AG04450 (cell line): ENCODE measurements at regions not wholly inside any gene's neighbourhood (a gene's known extent, or its start where the extent isn't known, plus 50 kb on each side); places are given as distances from the start of the nearest gene placed in this dataset.

Experiments used
- CTCF ChIA-PET: fragments of 300-600, 350-600 bp; formaldehyde crosslinking; extraction: SDS; loops from one replicate; lab custom pipeline; 2022; ENCODE audit warnings: antibody characterized with exemption, inconsistent platforms; lab: Charles Lee
- POLR2A ChIA-PET: fragments of 350-600 bp; formaldehyde crosslinking; extraction: SDS; loops from one replicate; lab custom pipeline; 2021; ENCODE audit warnings: antibody characterized with exemption, inconsistent platforms; lab: Yijun Ruan, JAX
- DNase-seq: peaks from one replicate; pipeline ENCODE4 v3.0.0-alpha.2; 2011; ENCODE audit warnings: low read depth, low spot score
- H3K27ac ChIP-seq: one replicate; pipeline ENCODE4 v1.5.1; 2012; ENCODE audit warnings: low read depth, low read length, control low read depth
- H3K27me3 ChIP-seq: one replicate; pipeline ENCODE4 v1.6.0; 2012; ENCODE audit warnings: low read length; ENCODE audit not compliant: control insufficient read depth, insufficient read depth
- H3K4me3 ChIP-seq: 2 replicates; pipeline ENCODE4 v1.5.1; 2011; ENCODE audit warnings: mild to moderate bottlenecking, low read depth, low read length, control low read depth
- H3K9me3 ChIP-seq: 2 replicates; pipeline ENCODE4 v1.5.1; 2012; ENCODE audit warnings: low read length; ENCODE audit not compliant: control insufficient read depth, insufficient read depth
- TF ChIP-seq, protein P1 (sequence below): IDR thresholded peaks from 2 replicates; pipeline ENCODE4 v1.5.1; 2011; ENCODE audit warnings: low read depth, low read length, control low read depth, inconsistent platforms

DNA sequence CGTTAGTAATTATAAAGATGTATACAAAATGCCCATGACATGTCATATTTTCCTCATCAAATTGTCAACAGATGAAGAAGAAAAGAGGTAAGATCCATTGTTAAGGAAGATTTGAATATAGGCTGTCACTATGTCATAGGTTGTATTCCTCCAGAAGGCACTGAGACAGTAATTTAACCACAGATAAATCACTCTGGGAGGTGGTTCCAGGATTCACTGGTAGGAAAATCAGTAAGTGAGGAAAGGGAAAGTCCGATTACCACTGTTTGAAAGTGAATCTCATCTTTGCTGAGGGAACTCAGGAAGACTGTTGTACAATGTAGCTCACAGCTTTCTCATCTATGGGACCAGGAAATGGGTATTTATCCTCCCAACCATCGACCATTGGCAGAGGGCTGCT, 152.8 kb upstream of the TMEFF2 start:
- Histone ChIP-seq H3K9me3 (no peaks in the 10 kb centered on the region), H3K4me3 (no peak overlapping the region), H3K27ac (no peak overlapping the region), H3K27me3 (no peaks in the 10 kb centered on the region)
- no peak for DNase-seq
- CTCF ChIA-PET = no interaction called here
- TF ChIP-seq, protein P1, sequence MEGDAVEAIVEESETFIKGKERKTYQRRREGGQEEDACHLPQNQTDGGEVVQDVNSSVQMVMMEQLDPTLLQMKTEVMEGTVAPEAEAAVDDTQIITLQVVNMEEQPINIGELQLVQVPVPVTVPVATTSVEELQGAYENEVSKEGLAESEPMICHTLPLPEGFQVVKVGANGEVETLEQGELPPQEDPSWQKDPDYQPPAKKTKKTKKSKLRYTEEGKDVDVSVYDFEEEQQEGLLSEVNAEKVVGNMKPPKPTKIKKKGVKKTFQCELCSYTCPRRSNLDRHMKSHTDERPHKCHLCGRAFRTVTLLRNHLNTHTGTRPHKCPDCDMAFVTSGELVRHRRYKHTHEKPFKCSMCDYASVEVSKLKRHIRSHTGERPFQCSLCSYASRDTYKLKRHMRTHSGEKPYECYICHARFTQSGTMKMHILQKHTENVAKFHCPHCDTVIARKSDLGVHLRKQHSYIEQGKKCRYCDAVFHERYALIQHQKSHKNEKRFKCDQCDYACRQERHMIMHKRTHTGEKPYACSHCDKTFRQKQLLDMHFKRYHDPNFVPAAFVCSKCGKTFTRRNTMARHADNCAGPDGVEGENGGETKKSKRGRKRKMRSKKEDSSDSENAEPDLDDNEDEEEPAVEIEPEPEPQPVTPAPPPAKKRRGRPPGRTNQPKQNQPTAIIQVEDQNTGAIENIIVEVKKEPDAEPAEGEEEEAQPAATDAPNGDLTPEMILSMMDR = no peak
- POLR2A ChIA-PET = no interaction called here

DNA sequence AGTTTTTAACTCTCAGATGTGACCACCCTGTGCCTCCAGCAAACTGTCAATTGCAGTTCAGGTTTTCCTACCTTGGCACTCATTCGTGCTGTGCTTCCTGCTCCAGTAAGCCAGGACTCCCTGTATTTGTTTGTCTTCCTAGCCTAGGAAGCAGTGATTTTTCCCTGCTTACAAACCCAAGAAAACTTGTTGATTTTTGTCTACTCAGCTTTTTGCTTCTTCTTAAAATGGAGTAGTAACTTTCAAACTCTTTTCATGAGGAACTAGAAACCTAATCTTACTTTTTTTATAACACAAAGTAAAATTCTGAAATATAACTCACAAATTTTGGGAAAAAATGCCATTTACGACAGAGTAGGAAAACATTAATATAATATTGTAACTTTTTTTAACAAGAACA, 150.6 kb upstream of the TMEFF2 start:
- TF ChIP-seq, protein P1 = no peak
- Histone ChIP-seq H3K27ac (no peak overlapping the region), H3K4me3 (no peak overlapping the region), H3K9me3 (no peaks in the 10 kb centered on the region), H3K27me3 (no peaks in the 10 kb centered on the region)
- CTCF ChIA-PET = no interaction called here
- POLR2A ChIA-PET = no interaction called here
- no peak for DNase-seq

DNA sequence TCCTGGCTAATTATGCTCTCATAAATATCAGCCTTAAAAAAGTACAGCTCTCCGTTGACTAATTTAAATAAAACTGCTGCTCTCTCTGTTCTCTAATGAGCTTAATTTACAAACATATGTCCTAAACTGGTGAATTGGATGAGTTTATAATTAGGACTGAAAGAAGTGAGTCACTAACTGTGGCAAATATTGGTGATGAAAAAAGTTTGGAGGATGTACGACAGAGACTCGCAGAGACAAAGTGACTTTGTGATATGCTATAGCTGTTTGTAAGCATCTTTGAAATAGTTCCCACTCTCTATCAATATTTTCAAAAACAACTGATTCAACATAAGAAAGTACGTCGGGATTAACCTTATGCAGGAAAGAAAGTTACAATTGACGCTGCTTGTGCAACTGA, 138.9 kb upstream of the TMEFF2 start:
- no peak for DNase-seq
- no peak overlapping the region for H3K4me3 ChIP-seq
- H3K27ac ChIP-seq = no peak overlapping the region
- no peaks in the 10 kb centered on the region for H3K27me3 ChIP-seq
- POLR2A ChIA-PET = no interaction called here
- TF ChIP-seq, protein P1 = no peak
- CTCF ChIA-PET = no interaction called here
- no peaks in the 10 kb centered on the region for H3K9me3 ChIP-seq

DNA sequence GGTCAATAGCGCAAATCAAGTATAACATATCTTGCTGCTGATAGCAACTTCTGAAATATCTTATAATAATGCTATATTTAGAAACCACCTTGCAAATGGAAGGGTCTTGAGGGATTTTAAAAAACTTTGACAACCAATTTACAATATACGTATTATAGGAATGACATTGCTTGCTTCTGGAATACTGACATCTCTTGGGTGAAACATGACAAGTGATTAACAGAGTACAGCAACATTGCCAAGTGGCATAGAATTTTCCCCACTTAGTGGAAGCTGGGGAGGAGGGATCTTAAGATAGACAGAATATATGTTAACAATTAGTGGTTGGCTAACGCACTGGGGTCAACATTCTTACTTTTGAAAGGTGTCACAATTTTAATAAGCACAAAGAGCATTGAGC, 133.6 kb upstream of the TMEFF2 start:
- no peaks in the 10 kb centered on the region for H3K27me3 ChIP-seq
- no peak overlapping the region for H3K4me3 ChIP-seq
- TF ChIP-seq, protein P1 = no peak
- no peak for DNase-seq
- POLR2A ChIA-PET = no interaction called here
- CTCF ChIA-PET = no interaction called here
- no peak overlapping the region for H3K27ac ChIP-seq
- no peaks in the 10 kb centered on the region for H3K9me3 ChIP-seq

DNA sequence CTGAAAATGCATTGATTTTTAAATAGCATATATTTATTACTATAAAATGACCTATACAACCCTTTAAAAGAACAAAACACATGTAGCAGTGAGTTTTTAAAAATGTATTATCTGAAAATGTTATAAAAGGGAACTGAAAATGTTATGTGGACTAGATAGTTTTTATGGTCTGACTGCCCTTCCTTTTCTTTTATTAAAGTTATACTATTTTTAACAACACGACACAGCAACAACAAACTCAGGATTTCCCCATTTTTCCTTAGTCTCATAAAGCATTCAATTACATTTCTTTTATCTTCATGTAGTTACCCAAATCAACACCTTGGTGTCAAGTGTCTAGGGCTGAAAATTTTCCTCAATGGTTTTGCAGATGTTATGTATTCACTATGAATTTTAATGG, 132.8 kb upstream of the TMEFF2 start:
- Histone ChIP-seq H3K4me3 (no peak overlapping the region), H3K27me3 (no peaks in the 10 kb centered on the region), H3K9me3 (no peaks in the 10 kb centered on the region), H3K27ac (no peak overlapping the region)
- POLR2A ChIA-PET = no interaction called here
- no peak for DNase-seq
- TF ChIP-seq, protein P1 = no peak
- CTCF ChIA-PET = no interaction called here
